Naive thymus-derived CD8-positive, alpha-beta T cell (primary cell): ENCODE measurements at regions not wholly inside any gene's neighbourhood (a gene's known extent, or its start where the extent isn't known, plus 50 kb on each side); places are given as distances from the start of the nearest gene placed in this dataset.
A peak's percentile ranks its signal among the peaks of the same experiment; 100 is the strongest.
"Not testable (repeated sequence)": the region's sequence is repeated elsewhere in the genome, so short reads cannot be mapped to it uniquely, and the experiment has no call there.

Source experiments
- ATAC-seq, 2 donors: fragments of 150-1000 bp; cut with Tn5 transposase in 1 of 2; sonication (Bioruptor Pico), chemical (Tn5 transposase) in 1 of 2; 1 replicate in 1 of 2; 2 replicates in 1 of 2; pipeline ENCODE4 v1.10.0; 2021; ENCODE audit warnings: mild to moderate bottlenecking in 2 of 2, moderate library complexity in 2 of 2
- POLR2A ChIA-PET: fragments of 350-600 bp; sonication (Branson Sonifier 250); formaldehyde crosslinking; loops from one replicate; lab custom pipeline; 2021; ENCODE audit warnings: antibody characterized with exemption; lab: Charles Lee
- DNase-seq, 10 donors: peaks; one replicate each; pipeline versions ENCODE4 v3.0.0 to v3.0.0-alpha.2; 2020 to 2022
- H3K27ac Mint-ChIP-seq, 10 donors: one replicate each; pipeline ENCODE4 v1.8.0; 2020 to 2022; ENCODE audit warnings: mild to moderate bottlenecking in 10 of 10, mixed read lengths in 10 of 10, moderate library complexity in 4 of 10, inconsistent platforms in 1 of 10
- H3K27me3 Mint-ChIP-seq, 5 donors: one replicate each; pipeline ENCODE4 v1.8.0; 2021 to 2022; ENCODE audit warnings: mixed read lengths in 5 of 5
- H3K36me3 Mint-ChIP-seq, 3 donors: one replicate each; pipeline ENCODE4 v1.8.0; 2020 to 2022; ENCODE audit warnings: mixed read lengths in 3 of 3, mild to moderate bottlenecking in 2 of 3, inconsistent platforms in 1 of 3
- H3K4me1 Mint-ChIP-seq, 4 donors: one replicate each; pipeline ENCODE4 v1.8.0; 2021 to 2022; ENCODE audit warnings: mixed read lengths in 4 of 4
- H3K4me3 Mint-ChIP-seq, 10 donors: one replicate each; pipeline ENCODE4 v1.8.0; 2020 to 2022; ENCODE audit warnings: mild to moderate bottlenecking in 10 of 10, mixed read lengths in 10 of 10, moderate library complexity in 6 of 10, inconsistent platforms in 1 of 10
- H3K9me3 Mint-ChIP-seq, 9 donors: one replicate each; pipeline ENCODE4 v1.8.0; 2020 to 2022; ENCODE audit warnings: mixed read lengths in 9 of 9, mild to moderate bottlenecking in 3 of 9, inconsistent platforms in 1 of 9, moderate library complexity in 1 of 9

DNA sequence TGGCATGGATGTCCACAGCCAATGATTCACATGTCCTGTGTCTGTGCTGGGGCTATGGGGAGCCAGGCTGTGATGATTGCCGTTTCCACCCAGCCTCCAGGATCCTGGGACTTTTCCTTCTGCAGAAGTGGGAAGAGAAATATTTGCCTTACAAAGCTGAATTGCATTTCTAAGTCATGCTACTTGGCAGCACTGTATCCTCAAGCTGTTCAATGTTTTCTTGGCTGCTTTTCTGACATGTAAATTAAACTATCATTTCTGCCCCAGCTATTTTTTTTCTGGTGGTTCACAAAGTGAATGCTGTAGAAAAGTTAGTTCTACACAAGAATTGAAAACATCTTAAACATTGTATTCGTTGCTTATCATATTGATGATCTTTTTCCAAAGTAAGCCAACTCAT, 51.9 kb upstream of the TCERG1L start:
- peaks cover 0 to 17% (median 3%) of the 10 kb centered on the region in 5 donors for H3K27me3 Mint-ChIP-seq
- POLR2A ChIA-PET: no interaction called here
- H3K4me1 Mint-ChIP-seq: no peaks in the 10 kb centered on the region
- peaks cover 5 to 32% (median 16%) of the 10 kb centered on the region in 9 donors for H3K9me3 Mint-ChIP-seq
- H3K4me3 Mint-ChIP-seq: no peak overlapping the region
- DNase-seq: no peak
- peaks cover 0 to 7% (median 0%) of the 10 kb centered on the region in 3 donors for H3K36me3 Mint-ChIP-seq
- no peak for ATAC-seq
- H3K27ac Mint-ChIP-seq: no peak overlapping the region

DNA sequence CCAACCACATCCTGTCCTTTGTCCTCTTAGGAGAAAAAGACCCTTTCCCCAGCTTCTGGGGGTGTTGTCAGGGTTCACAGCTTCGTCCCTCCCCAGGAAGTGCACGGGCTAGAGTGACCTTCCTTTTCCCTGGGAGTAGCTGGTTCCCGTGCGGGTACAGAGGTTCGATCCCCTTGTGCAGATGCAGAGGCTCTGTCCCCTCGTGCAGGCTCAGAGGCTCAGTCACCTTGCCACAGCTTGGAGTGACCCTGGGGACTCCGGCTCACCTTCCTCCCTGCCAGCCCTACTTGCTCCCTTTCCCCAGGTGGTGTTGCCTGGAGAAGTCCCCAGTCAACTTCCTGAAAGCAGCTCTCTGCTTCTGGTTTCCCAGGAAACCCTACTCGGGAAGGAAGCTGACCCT, 60.0 kb upstream of the TCERG1L start:
- Mint-ChIP-seq H3K4me1 (peaks cover 0 to 1% (median 0%) of the 10 kb centered on the region in 4 donors), H3K4me3 (no peak overlapping the region), H3K27me3 (peaks cover 0 to 18% (median 3%) of the 10 kb centered on the region in 5 donors), H3K27ac (no peak overlapping the region), H3K9me3 (peaks cover 8 to 30% (median 22%) of the 10 kb centered on the region in 9 donors), H3K36me3 (peaks cover 0 to 8% (median 0%) of the 10 kb centered on the region in 3 donors)
- POLR2A ChIA-PET: no interaction called here
- ATAC-seq: no peak
- DNase-seq: no peak

DNA sequence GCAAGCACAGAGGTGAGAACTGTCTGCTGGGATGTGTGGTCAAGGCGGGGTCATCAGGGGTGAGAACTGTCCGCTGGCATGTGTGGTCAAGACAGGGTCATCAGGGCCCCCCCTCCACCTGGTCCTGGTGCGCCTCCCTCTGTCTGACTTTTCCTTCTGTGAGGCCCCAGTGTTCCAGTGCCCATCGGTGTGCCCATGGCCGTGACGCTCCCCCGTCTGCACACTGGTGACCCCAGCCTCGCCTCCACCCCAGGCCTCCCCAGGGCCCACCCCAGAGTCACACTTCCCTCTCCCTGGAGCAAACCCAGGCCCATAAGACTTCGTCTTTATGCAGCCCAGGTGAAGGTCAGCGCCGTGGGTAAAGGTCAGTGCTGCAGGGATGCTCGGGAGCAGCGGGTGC, 70.1 kb upstream of the TCERG1L start:
- H3K4me1 Mint-ChIP-seq: peaks cover 0 to under 1% (median 0%) of the 10 kb centered on the region in 4 donors
- H3K27ac Mint-ChIP-seq: no peak overlapping the region
- no peak overlapping the region for H3K4me3 Mint-ChIP-seq
- H3K9me3 Mint-ChIP-seq: peaks cover 0 to 4% (median 0%) of the 10 kb centered on the region in 9 donors
- H3K27me3 Mint-ChIP-seq: peaks cover 0 to 25% (median 6%) of the 10 kb centered on the region in 5 donors
- no peaks in the 10 kb centered on the region for H3K36me3 Mint-ChIP-seq
- no peak for DNase-seq
- no peak for ATAC-seq
- POLR2A ChIA-PET: no interaction called here

DNA sequence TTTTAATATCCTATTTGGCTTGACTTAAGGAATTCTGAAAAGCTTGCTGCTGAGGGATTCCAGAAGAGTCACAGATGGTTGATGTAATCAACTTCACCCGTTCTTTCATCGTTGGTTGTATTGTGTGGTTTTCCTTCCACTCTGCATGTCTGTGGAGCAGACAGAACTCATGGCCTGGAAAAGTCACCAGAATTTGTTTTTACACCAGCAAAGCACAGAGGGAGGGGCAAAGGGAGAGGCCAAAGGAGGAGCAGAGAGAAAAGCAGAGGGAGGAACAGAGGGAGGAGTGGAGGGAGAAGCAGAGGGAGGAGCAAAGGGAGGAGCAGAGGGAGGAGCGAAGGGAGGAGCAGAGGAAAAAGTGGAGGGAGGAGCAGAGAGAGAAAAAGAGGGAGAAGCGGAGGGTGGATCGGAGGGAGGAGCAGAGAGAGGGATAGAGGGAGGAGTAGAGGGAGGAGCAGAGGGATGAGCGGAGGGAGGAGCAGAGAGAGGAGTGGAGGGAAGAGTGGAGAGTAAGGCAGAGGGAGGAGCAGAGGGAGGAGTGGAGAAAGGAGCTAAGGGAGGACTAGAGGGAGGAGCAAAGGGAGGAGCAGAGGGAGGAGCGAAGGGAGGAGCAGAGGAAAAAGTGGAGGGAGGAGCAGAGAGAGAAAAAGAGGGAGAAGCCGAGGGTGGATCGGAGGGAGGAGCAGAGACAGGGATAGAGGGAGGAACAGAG, 73.8 kb upstream of the TCERG1L start:
- H3K9me3 Mint-ChIP-seq, DNase-seq, POLR2A ChIA-PET: not testable (repeated sequence)

DNA sequence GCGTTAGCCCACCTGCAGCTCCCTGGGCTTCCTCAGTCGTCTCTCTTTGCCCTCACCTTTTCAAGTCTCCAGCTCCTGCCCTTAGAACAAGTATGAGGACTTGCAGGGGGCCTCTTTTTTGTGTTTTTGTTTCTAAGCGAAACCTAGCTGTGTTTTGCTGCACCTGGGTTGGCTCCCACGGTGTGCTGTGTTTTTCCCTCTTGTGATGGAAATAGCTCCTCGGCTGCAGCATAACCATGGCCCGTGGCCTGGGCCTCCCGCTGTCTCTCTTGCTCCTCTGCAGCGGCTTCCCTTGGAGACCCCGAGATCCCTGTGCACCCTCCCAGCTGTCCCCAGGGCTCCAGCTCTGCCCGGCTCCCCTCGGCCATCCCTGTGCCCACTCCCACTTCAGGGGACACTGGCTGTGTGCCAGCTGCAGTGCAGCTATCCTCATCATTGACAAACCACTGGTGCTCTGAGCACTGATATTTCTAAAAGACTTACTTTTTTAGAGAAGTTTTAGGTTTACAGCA, 75.6 kb upstream of the TCERG1L start:
- ATAC-seq (no peak), DNase-seq (no peak)
- Mint-ChIP-seq H3K27ac (no peak overlapping the region), H3K4me1 (no peaks in the 10 kb centered on the region), H3K4me3 (no peak overlapping the region), H3K9me3 (peaks cover 0 to 4% (median 0%) of the 10 kb centered on the region in 9 donors), H3K36me3 (no peaks in the 10 kb centered on the region), H3K27me3 (peaks cover 0 to 24% (median 4%) of the 10 kb centered on the region in 5 donors)
- POLR2A ChIA-PET: no interaction called here

More for the DNA sequence above, 73.8 kb upstream of the TCERG1L start:
- not testable (repeated sequence) for H3K27ac Mint-ChIP-seq, ATAC-seq, H3K36me3 Mint-ChIP-seq, H3K4me3 Mint-ChIP-seq, H3K4me1 Mint-ChIP-seq
- peaks cover 0 to 28% (median 5%) of the 10 kb centered on the region in 5 donors for H3K27me3 Mint-ChIP-seq

DNA sequence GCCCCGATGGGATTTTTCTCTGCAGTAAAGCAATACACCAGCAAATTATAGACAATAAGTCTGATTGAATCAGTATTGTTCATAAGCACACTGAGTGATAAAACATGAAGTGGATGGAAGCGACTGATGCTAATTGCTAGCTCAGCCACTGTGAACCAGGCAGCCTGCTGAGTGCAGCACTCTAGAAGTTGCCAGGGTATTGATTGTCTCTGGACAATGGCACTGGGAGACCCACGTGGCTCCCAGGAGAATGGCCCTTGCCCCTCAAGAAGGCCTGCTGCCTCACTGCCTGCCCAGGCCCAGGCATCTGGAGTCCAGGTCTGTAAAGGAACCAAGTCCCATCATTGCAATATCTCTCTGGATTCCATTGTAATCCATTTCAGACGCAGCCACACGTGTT, 80.4 kb upstream of the TCERG1L start:
- Mint-ChIP-seq H3K4me1 (no peaks in the 10 kb centered on the region), H3K27ac (no peak overlapping the region), H3K27me3 (peaks cover 1 to 17% (median 2%) of the 10 kb centered on the region in 5 donors), H3K4me3 (no peak overlapping the region), H3K9me3 (peaks cover 0 to 13% (median 0%) of the 10 kb centered on the region in 9 donors), H3K36me3 (no peaks in the 10 kb centered on the region)
- no peak for DNase-seq
- POLR2A ChIA-PET: no interaction called here
- ATAC-seq: no peak

DNA sequence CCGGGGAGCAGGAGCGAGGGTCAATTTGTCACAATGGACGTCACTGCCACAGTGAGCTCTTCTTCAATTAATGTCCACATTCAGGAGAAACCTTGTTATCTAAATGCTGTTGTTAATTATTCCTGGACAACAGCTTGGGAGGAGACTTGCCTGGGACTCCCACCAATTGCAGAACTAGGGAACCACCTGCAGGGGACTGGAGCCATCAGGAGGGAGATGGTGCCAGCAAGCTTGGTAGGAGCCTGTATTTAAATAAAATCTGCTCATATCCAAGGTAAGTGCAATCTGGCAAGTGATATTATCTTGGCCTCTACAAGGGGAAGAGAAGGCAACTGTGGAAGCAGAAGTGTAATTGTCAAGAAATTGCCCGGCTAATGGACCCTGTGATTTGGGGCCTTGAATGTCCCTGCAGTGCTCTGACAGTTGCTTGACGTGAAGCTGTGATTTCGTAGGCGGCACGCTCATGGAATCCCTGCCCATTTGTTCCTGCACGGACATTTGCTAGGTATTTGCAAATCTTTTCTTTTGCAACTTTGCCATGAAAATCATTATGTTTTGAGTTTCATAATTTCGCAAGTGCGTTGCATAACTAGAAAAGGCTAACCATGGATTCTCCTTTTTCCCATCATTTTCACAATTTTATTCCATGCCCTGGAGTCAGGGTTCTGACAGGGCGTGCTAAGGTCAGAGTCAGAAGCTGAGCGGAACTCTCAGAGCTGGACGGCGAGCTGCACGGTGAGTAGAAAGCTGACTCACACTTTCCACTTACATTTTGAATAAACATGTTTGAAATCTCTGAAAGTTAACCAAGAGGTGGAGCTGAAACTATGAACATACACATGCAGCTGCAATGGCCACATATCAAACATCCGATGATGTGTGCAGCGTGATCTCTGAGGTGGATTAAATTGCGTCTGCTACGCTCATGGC, 84.9 kb upstream of the TCERG1L start:
- H3K4me3 Mint-ChIP-seq: no peak overlapping the region
- ATAC-seq (no peak), DNase-seq (no peak)
- POLR2A ChIA-PET: no interaction called here
- no peak overlapping the region for H3K27ac Mint-ChIP-seq
- H3K36me3 Mint-ChIP-seq: no peaks in the 10 kb centered on the region
- peaks cover 1 to 27% (median 3%) of the 10 kb centered on the region in 5 donors for H3K27me3 Mint-ChIP-seq
- H3K4me1 Mint-ChIP-seq: no peaks in the 10 kb centered on the region
- peaks cover 0 to 18% (median 0%) of the 10 kb centered on the region in 9 donors for H3K9me3 Mint-ChIP-seq

DNA sequence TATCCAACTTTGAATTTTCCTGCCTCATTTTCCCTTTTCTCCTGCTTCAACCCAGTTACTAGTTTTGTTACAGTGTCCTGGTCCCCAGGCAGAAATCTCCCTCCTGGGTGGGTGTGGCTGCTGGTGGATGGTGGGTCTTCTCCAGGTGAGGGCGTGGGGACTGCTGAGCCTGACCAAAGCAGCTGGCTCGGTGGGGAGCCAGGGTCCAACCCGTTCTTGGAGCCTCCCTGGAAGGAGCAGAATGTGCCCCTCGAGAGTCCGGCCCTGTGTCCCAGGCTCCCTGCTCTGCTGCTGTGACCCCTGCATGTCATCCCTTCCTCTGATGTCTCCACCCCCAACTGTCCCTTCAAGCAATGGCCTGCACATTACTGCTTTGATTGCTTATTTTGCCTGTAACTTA, 86.6 kb upstream of the TCERG1L start:
- ATAC-seq (no peak), DNase-seq (no peak)
- H3K4me1 Mint-ChIP-seq: no peaks in the 10 kb centered on the region
- H3K27me3 Mint-ChIP-seq: peaks cover 2 to 32% (median 3%) of the 10 kb centered on the region in 5 donors
- POLR2A ChIA-PET: no interaction called here
- no peak overlapping the region for H3K4me3 Mint-ChIP-seq
- H3K9me3 Mint-ChIP-seq: peaks cover 0 to 18% (median 0%) of the 10 kb centered on the region in 9 donors
- H3K36me3 Mint-ChIP-seq: no peaks in the 10 kb centered on the region
- peak overlapping the region in 1 of 10 donors; percentile 7 for H3K27ac Mint-ChIP-seq

DNA sequence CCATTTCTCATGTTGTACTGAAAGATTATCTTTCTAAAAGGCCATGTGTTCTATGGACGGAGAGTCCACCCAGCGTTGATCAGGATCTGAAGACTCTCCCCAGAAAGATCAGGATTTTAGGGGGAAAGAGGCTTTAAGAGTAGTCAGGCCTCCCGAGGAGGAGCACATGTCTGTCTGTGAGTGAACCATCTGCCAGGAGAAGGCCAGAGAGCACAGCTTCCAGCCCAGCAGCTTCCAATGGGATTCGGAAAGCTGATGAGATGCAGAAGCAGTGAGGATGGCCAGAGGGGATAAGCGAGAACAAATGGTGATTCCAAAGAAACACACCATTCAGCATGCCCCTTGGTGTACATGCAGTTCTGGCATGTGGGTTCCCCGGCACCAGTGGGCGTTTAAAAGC, 88.5 kb upstream of the TCERG1L start:
- Mint-ChIP-seq H3K27ac (no peak overlapping the region), H3K36me3 (no peaks in the 10 kb centered on the region)

DNA sequence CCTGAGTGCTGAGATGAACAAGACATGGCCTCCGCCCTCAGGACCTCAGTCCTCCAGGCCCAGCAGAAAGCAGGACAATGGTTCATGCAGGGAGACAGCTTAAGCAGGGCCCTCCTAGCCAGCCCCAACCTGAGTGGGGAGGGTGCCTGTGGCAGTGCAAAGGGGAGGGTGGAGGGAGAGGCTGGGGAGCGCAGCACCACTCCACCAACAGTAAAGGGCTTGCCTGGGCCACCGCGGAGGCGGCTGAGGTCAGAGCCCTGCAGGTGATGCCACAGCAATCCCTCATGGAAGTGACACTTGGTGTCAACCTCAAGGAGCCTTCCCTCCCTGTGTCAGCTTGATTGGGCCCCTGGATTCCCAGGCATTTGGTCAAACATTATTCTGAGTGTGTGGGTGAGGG, 89.0 kb upstream of the TCERG1L start:
- no peak overlapping the region for H3K27ac Mint-ChIP-seq
- ATAC-seq (no peak), DNase-seq (no peak)
- POLR2A ChIA-PET: no interaction called here
- no peaks in the 10 kb centered on the region for H3K4me1 Mint-ChIP-seq
- peaks cover 0 to 6% (median 0%) of the 10 kb centered on the region in 9 donors for H3K9me3 Mint-ChIP-seq
- peaks cover 2 to 27% (median 3%) of the 10 kb centered on the region in 5 donors for H3K27me3 Mint-ChIP-seq
- no peaks in the 10 kb centered on the region for H3K36me3 Mint-ChIP-seq
- no peak overlapping the region for H3K4me3 Mint-ChIP-seq

More for the DNA sequence above, 88.5 kb upstream of the TCERG1L start:
- no peaks in the 10 kb centered on the region for H3K4me1 Mint-ChIP-seq
- POLR2A ChIA-PET: no interaction called here
- no peak for ATAC-seq
- peaks cover 2 to 24% (median 3%) of the 10 kb centered on the region in 5 donors for H3K27me3 Mint-ChIP-seq
- H3K9me3 Mint-ChIP-seq: peaks cover 0 to 6% (median 0%) of the 10 kb centered on the region in 9 donors
- no peak for DNase-seq
- no peak overlapping the region for H3K4me3 Mint-ChIP-seq

DNA sequence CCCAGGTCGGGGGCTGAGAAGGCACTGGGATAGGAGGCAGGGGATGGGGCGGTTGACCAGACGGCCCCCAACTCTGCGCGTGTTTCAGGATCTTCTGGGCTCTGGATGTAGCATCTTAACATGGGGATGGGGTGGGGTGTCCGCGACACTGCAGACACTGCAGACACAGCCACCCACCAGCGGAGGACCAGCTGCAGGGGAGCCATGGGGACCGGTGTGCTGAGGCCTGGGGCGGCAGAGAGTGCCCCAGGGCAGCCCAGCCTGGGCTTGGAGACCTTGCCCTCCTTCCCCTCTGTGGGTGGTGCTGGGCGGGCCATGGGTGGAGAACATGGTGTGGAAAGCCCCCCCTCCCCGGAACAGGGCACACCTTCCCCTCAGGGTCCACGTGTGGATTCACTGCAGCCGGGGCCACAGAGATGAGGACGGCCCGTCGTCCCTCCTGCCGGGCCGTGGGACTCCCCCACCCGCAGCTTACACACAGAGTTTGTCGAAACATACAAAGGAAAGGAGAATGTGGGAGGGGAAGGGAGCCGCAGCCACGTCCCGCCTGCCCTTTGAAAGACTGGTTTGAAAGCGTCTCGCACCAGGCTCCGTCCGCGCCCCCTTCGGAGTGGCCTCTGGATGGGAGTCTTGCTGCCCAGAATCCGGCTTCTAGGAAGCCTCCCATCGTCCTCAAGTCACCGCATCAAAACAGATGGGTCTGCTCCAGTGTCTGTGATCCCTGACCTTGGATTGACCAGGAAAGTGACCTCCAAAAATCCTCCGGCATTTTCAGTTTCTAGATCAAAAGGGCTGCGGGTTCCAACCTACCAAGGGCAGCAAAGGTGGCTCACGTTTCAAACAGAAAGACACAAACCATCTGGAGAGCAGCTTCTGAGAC, 91.5 kb upstream of the TCERG1L start:
- H3K27ac Mint-ChIP-seq: no peak overlapping the region
- POLR2A ChIA-PET: no interaction called here
- H3K4me1 Mint-ChIP-seq: no peaks in the 10 kb centered on the region
- no peak for ATAC-seq
- peaks cover 2 to 21% (median 4%) of the 10 kb centered on the region in 5 donors for H3K27me3 Mint-ChIP-seq
- no peak for DNase-seq
- H3K4me3 Mint-ChIP-seq: no peak overlapping the region
- no peaks in the 10 kb centered on the region for H3K36me3 Mint-ChIP-seq
- H3K9me3 Mint-ChIP-seq: peaks cover 0 to 4% (median 0%) of the 10 kb centered on the region in 9 donors

DNA sequence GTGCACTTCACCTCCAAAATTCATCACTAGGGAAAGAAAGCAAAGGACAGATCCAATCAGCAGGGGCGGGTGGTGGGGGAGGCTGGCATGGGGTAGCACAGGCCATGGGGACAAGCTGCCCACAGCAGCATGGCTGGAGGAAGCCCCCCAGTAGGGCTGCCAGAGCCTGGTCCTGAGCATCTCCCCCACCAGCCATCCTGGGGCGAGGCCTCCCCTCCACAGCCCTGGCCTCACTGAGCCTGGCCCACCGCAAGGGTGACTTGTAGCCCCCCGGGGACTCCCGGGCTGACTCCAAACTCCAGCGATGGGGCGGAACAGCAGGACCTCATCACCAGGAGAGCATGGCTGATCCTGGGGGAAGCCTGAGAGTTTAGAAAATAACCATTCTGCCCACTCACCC, 92.4 kb upstream of the TCERG1L start:
- POLR2A ChIA-PET: no interaction called here
- no peak overlapping the region for H3K27ac Mint-ChIP-seq
- no peaks in the 10 kb centered on the region for H3K4me1 Mint-ChIP-seq
- H3K4me3 Mint-ChIP-seq: no peak overlapping the region
- no peak for DNase-seq
- H3K36me3 Mint-ChIP-seq: no peaks in the 10 kb centered on the region
- ATAC-seq: no peak
- peaks cover 2 to 16% (median 4%) of the 10 kb centered on the region in 5 donors for H3K27me3 Mint-ChIP-seq
- H3K9me3 Mint-ChIP-seq: no peaks in the 10 kb centered on the region
